ENCODE measurements at regions not wholly inside any gene's neighbourhood (a gene's known extent, or its start where the extent isn't known, plus 50 kb on each side); places are given as distances from the start of the nearest gene placed in this dataset.

- TF ChIP-seq YY1 (IDR thresholded peaks at IDR 0.05; ENCODE audit: insufficient read depth, insufficient read length) (no peak), ZNF274 (IDR thresholded peaks at IDR 0.05; ENCODE audit: low read depth, low read length) (no peak)
Measured at GRCh38 chr13:59477011-59477410, 686.7 kb downstream of the DIAPH3 start.

Data from NT2/D1 (cell line).